ENCODE measurements at regions not wholly inside any gene's neighbourhood (a gene's known extent, or its start where the extent isn't known, plus 50 kb on each side); places are given as distances from the start of the nearest gene placed in this dataset.

DNA sequence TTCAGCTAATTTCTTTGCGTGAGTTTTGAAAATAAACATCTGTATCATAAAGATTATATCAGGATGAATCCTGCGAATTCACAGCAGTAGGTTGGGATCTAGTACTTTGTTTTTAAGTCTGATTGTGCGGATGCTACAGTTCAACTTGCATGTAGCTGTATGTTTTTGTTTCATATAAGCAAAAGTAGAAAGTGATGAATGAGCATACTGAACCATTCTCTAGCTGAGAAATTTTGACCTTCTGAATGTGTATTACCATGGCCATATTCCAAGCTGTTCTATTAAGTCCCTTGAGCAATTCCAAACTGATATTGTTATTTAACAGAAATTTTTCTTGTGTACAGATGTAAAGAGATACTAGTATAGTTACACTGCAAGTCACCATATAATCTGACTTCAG, 358.8 kb upstream of the MEOX2 start:
- no peak for DNase-seq

DNA sequence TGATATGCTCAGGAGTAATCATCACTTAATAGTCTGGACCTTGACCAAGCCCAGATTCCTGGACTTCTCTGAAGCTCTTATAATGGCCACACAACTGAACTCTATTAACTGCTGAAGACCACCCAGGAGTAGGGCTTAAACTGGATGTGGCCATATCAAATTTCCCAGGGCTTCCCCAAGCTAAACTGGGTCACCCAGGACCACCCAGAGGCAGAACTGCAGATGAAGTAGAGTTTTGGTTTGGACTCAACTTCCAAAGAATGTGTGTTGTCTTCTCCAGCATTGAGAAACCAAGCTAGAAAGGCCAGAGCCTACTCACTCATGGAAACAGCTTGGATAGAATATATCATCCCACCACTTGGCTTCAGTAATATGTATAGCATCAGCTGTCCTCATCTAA, 358.2 kb upstream of the MEOX2 start:
- DNase-seq, result no peak

DNA sequence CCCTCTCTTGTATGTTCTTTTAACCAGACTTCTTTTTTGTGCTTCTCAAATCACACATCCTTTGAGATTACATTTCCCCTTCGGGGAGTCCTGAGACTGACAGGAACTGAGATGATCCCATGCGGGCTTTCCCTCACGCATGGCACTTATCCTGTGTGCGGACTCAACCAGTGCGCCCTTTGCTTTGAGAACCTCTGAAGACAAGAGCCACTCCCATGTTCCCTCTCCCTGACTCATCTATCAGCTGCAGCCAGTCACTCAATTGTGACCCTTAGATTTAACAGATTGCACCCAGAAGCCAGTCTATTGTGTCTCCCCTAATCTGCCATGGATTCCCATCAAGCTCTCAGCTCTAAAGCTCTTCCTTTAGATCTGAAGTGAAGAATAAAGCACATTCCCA, 353.9 kb upstream of the MEOX2 start:
- no peak for DNase-seq

DNA sequence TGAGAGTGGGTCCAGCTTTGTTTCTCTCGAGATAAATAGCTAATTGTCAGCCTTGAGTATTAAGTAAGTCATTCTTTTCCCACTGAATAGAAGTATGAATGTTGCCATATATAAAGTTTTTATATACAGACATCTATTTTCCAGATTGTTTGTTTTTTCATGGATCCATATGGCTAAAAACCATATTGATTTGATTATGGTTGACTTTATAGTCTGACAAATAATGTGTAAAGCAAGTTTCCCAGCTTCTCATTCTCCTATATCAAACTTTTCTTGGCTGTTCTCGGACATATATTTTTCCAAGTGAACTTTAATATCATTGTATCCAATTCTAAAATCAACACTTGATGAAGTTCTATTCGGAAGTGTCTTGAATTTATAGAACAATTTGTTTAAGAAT, 352.4 kb upstream of the MEOX2 start:
- DNase-seq, result no peak

DNA sequence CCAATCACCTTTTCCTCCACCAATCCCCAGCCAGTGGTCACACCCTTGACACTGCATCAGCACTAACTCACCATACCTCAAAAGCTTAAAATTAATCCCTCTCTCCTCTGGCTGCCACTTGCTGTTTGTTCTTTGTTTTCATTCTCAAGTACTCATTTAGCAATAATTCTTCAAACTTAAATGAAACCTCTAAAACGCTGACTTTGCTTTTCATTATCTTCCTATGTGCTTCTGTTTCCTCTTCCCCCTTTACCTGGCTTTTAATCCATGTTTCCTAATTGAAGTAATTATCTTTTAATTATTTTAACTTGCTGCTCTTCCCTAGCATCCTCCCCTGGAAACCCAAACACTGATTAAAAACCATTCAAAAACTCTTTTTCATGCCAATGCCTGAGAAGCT, 348.9 kb upstream of the MEOX2 start:
- no peak for DNase-seq

DNA sequence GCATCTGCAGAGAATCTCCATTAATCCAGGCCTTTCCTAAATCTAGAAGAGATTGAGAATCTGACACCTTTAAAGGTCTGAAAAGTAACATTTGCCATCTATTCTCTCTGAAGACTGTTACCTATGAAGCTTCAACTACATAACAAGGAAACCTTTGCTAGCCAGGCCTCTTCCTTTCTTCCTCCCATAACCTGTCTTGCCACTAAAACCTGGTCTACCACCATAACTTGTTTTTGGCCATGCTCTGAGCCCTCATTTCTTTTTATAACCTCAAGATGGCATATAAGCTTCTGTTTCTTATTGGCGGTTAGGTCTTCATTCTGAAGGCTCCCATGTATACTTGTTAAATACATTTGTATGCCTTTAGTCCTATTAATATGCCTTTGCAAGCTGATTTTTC, 348.4 kb upstream of the MEOX2 start:
- no peak for DNase-seq

DNA sequence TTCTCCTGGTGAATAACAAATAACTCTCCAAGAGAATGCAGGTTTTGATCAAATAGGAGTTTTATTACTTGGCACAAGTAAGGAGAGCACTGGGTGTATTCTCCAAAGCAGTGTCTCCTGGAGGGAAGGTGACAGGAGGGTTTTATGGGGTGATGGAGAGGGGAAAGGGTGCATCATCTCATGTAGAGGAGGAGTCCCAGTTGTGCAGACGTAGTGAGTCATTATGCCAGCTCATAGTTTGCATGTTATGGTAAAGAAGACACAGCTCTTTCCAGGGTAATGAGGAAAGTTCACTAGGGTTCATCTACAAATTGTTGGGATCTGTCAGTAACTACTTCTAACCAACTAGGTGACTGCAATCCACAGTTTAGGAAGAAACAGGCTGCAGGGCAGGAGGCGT, 347.9 kb upstream of the MEOX2 start:
- no peak for DNase-seq

DNA sequence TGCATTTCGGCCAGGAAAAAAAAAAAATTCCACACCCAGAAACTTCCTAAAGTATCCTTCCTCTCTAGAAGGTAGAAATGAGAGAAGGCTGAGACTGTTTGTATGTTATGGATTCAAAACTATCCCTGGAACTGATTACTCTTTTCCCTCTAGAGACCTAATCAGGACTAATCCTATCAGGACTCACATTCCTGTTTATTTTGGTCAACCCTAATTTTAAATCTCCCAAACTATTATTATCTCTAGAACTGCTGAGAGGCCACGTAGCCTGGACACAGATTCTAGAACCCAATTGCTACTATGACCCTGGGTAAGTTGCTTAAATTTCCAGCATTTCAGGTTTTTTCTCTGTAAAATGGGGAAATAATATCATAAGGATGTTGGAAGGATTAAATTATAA, 346.8 kb upstream of the MEOX2 start:
- no peak for DNase-seq

DNA sequence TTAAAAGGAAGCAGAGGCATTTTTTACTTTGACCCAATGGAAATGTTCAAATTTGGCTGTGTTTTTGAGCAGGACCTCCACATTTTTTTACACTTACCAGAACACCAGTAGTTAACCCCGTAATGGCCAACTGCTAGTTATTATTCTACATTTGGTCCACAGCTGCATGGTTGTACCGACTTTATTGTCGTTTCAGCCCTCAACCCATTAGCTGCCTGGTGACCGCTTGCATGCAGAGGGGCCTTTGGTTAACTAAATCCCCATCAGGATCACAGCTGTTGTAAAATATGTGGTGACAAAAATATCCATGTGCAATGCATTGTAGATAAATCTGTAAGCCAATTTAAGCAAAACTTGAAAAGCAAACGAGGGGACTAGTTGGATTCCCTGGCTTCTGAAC, 342.2 kb upstream of the MEOX2 start:
- DNase-seq, result no peak

DNA sequence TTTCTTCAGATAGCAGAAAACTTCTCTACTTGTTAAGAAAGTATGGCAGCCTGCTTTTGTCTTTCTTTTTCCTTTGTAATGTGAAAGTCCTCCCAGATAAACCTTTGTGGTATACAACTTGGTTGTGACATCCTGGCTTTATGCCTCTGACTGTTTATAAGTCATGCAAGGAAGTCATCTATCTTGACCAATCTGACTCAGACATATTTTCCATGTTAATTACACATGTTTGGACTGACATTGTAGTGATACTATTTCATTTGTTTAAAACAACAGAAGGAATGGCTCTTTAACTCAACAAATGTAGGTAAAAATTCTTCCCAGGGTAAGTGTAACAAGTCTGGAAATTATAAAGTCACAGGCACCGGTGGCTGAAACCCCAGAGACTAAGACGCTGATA, 341.6 kb upstream of the MEOX2 start:
- no peak for DNase-seq

DNA sequence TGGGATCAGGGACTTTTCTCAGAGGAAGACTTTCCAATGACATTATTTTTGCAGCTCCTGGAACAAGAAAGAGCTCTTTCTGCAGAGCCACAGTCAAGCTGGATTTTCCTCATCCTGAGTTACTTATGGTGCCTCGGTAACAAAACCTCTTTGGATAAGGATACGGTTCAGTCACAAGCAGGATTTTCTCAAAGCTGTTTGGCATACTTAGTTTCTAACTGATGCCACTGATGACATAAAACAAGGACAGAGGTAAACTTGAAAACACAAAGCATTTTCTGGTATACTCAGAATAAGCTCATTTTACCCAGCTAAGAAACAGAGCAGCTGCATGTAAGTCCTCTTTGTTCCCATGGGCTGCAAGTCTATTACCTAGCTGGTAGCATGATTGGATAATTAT, 340.9 kb upstream of the MEOX2 start:
- DNase-seq, result no peak

DNA sequence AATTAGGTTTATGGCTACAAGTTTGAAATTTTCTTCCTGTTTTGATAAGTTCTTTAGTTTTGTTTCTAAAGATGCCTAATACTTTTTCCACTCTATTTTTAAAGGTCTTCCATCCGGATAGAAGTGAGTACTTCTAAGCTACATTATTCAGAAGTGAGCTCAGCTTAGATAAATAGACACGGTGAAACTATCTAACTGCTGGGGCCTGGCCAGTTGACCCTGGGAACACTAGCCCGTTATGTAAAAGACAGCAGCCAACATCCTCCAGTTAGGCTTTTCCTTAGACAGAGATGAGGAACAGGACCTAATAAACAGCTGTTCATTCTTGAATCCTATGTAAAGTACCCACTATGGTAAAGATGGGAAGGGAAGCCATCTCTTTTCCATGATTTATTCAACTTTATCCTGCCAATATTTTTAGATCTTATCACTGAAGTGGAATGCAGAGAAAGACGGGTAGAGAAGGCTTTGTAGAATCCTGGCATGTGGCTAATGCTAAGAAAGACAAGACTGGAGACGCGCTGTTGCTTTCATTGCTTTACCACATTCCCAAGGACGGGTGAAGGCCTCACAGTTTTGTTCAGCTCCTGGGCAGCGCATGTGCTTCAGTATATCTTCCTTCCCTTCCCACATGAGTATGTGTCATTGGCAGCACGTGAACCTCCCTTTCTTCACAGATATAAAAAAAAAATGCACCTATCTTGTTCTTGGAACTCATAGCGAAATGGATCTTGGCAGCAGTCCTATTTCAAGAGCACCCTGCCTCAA, 340.0 kb upstream of the MEOX2 start:
- DNase-seq, result no peak

DNA sequence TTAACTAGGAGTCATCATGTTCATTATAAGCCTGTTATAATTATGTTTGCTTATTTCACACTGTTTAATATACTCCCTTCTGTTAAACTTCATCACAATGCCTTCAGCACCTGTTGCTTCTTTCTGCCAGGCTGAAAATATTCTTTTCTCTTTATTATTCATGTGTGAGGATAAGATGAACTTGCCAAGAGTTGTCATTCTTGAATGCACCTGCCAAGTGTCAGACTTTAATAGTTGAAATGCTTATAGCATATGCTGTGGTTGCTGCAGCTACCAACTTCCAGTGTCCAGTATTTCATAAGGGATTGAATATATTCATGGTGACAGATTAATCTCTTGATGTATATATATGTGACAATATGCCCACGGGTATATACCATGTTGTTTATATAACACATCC, 339.2 kb upstream of the MEOX2 start:
- DNase-seq, result no peak

DNA sequence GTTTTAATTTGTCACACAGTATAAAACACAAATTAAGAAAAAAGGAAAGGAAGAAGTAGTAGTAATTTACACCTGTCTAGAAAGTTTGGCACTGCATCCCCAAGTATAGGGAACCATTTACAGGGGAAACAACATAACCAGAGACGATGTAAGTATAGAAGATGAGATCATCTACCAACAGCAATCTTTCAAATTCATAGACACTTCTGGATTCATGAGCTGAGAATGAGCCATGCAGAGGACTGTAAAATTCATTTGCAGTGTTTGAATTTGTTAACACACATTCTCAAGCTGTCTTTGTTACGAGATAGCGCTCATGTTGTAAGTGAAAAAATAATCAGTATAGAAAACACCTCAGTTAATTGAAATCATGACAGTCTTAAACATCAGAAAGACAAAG, 337.0 kb upstream of the MEOX2 start:
- no peak for DNase-seq

DNA sequence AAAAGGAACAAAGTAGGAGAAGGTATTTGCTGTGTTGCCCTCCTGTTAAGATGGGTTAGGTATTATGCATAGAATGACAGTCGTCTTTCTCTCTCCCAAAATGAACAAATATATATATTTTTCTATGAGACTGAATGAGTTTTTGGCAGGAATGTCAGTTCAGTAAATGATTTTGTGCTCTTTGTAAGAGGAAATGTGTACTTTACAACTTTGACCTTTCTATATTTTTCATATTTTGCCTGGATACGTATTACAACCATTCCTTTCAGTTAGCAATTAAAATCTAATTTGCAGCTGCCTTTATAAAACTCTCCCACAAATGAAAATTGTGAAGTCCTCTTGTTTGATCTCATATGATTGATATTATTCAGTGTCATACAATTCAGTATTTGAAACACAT, 336.6 kb upstream of the MEOX2 start:
- no peak for DNase-seq

DNA sequence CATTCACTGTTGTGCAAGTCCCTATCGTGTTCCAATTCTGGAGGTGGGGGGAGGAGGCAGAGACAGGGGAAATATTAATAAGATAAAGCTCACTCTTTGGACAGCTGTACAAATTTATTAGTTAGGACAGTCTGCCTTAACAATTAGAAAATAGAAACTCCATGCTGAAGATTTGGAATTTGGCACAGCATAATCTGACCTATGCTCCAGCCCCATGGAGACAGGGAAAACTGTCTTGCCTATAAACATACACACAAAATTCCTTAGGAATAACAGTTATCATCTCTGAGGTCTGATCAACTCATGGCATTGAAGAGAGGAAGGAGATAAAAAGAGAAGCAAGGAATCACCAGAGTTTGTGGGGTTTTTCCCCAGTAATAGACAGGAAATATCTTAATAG, 335.4 kb upstream of the MEOX2 start:
- no peak for DNase-seq

DNA sequence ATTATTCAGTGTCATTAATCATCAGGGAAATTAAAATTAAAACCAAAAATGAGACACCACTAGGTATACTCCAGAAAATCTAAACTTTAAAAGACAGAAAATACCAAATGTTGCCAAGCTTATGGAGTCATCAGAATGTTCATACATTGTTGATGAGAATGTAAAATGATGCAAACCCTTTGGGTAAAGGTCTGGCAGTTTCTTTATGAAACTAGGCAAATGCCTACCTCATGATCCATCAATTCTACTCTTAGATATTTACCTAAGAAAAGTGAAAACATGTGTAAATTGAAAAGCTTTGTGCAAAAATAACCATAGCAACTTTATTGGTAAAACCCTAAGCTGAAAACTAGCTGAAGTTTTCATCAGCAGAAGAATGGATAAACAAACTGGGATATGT, 329.5 kb upstream of the MEOX2 start:
- DNase-seq, result no peak

DNA sequence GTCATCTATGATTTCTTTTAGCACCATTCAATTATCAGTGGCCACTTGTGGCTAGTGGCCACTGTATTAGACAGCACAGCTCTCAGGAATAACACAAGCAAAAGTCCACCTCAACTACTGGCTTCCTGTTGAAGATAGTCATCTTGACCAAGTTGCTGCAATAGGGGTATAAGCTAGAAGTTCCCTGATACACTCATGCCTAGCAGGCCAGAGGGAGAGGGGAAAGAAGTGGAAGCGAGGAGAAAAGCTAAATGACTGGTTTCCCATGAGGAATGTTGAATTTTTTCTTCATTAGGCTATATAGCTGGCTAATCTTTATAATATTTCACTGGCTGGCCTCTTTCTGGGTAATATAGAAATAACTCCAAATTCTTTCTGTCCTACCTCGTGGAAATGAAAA, 327.5 kb upstream of the MEOX2 start:
- no peak for DNase-seq

DNA sequence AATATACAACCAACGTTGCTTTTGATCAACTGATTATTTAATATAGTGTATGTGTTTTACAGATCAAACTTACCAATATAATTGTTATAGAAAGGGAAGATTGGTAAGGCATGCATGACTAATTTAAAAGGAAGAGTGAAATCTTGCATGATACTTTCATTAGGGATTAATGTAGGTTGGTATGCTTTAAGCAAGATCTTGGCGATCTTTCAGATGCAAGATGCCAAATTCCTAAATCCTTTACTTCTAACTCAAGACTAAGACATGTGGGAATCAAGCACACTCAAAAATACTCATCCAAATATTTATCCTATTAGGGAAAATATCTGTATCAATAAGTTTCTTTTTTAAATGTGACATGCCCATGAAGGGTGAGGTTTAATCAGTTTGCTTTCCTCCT, 321.4 kb upstream of the MEOX2 start:
- DNase-seq, result no peak

DNA sequence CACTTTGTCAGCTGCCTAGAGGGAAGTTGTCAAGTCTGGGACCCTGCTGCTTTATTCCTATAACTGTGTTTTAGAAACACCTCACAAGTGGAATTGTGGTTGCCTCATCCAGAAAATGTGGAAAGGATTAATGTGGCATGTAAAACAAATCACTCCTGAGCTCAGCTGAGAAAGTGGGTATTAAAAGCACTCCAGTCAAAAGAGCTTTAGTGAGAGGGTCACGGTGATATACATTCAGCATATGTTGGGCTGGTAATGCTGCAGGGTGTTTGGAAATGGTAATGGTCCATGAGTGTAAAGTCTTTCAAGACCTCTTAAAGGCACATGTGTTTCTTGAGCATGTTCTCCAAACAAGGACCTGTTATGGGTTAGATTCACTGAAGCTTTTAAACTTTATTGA, 318.2 kb upstream of the MEOX2 start:
- DNase-seq, result no peak

DNA sequence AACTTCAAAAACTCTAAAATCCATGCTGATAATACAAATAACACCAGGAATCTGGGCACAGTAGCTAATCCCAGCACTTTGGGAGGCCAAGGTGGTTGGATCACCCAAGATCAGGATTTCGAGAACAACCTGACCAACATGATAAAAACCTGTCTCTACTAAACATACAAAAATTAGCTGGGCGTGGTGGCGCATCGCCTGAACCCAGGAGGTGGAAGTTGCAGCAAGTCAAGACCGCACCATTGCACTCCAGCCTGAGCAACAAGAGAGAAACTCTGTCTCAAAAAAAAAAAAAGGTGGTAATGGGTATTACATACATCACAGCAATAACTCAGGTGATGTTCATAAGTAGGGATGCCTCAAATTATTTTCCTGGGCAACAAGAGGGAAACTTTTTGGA, 315.0 kb upstream of the MEOX2 start:
- no peak for DNase-seq

DNA sequence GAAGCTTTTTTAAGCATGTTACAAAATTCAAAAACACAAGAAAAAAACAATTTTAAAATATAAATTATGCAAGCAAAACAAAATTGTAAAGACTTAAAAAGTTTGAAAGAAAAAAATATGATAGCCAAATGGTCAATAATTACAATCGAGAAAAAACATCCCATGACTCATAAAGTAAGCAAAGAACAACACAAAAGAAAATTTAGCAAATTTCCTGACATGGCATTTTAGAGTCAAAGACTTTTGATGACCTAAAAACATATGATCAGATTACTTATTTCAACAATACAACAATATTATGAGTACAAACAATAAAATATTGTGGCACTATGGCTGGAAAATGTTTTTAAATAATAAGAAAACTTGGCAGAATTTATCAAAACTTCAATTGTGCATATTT, 312.1 kb upstream of the MEOX2 start:
- DNase-seq, result no peak

DNA sequence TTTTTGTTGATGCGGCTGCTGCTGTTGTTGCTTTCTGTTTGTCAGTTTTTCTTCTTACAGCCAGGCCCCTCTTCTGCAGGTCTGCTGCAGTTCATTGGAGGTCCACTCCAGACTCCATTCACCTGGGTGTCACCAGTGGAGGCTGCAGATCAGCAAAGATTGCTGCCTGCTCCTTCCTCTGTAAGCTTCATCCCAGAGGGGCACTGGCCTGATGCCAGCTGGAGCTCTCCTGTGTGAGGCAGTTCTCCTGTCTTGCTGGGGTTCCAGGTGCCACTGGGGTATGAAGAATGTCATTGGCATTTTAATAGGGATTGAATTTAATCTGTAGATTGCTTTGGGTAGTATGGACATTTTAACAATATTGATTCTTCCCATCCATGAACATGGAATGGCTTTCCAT, 308.5 kb upstream of the MEOX2 start:
- no peak for DNase-seq

DNA sequence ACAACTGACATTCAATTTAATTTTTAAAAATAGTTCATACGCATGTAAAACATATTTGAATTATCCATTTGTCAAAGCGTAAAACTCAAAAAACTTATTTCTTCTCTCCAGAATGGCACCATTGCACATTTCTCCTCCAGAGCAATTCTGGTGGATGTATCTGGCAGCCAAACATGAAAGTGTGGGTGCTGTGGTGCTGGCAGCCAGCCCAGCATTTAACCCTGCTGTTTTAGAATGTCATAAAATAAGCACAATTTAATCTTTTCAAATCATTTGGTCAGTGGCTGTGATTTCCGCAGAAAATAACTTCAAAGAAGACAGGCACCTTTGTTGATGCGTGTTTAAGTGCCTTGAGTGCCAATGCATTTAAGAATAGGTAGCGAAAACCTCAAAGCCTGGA, 302.7 kb upstream of the MEOX2 start:
- no peak for DNase-seq

DNA sequence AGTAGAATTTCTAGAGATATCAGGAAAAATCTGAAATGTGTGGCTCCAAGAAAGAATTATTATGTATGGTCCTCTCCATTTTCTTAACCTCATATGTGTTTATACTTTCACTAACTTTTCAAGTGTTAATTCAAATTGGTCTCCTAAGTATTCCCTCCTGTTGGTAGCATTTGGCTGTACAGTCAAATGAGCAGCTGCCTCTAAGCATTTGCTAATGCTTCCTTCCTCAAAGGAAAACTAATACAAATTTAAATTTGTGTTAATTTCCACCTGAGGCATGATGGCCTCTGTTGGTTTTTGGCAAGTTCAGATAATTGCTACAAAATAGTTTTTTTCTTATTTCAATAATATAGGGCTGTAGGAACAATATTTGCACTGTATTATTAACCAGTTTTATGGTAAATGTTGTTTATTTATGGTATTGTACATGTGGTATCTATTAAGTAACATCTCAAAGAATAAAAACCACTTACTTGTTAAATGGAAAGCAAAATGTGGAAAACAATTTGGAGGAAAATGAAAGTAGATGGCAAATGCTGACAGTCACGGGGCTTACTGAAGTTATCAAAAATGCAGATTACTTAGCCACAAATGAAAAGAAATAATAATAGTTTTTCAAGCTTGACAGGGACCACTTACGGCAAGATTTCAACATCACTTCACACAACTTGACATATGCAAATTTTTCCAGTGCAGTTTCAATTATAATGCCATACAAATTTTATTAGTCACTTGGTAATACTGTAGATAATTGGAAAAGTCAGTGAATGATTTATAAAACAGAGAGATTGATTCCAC, 299.3 kb upstream of the MEOX2 start:
- DNase-seq, result no peak
